Type B pancreatic cell (in vitro differentiated cells): ENCODE measurements at regions not wholly inside any gene's neighbourhood (a gene's known extent, or its start where the extent isn't known, plus 50 kb on each side); places are given as distances from the start of the nearest gene placed in this dataset.

Experiments
- DNase-seq: peaks from one replicate; pipeline ENCODE4 v3.0.0; 2021; ENCODE audit warnings: mixed read lengths; ENCODE audit not compliant: unreplicated experiment; ENCODE audit errors: extremely low spot score
- H3K27ac Mint-ChIP-seq: 2 replicates; pipeline ENCODE4 v1.8.0; 2021; ENCODE audit warnings: mild to moderate bottlenecking, mixed read lengths
- H3K27me3 Mint-ChIP-seq: 2 replicates; pipeline ENCODE4 v1.8.0; 2021; ENCODE audit warnings: mixed read lengths
- H3K36me3 Mint-ChIP-seq: 2 replicates; pipeline ENCODE4 v1.8.0; 2021; ENCODE audit warnings: mixed read lengths
- H3K4me1 Mint-ChIP-seq: one replicate; pipeline ENCODE4 v1.8.0; 2021; ENCODE audit warnings: mixed read lengths; ENCODE audit not compliant: unreplicated experiment
- H3K4me3 Mint-ChIP-seq: 2 replicates; pipeline ENCODE4 v1.8.0; 2021; ENCODE audit warnings: mild to moderate bottlenecking, mixed read lengths
- H3K9me3 Mint-ChIP-seq: 2 replicates; pipeline ENCODE4 v1.8.0; 2021; ENCODE audit warnings: mixed read lengths
- CTCF ChIP-seq: fragments of 200-600 bp; sonication (generic); conservative IDR thresholded peaks from 2 replicates; pipeline ENCODE4 v1.5.0; 2021; ENCODE audit warnings: antibody characterized with exemption, mild to moderate bottlenecking

GRCh38 chr4:175339100-175339707 lies 421.0 kb downstream of the ADAM29 start:
- H3K4me1 Mint-ChIP-seq: no peaks in the 10 kb centered on the region

GRCh38 chr4:175341203-175341755 lies 423.1 kb downstream of the ADAM29 start:
- no peak overlapping the region for H3K27ac Mint-ChIP-seq
- DNase-seq: no peak
- peaks cover 11% of the 10 kb centered on the region for H3K9me3 Mint-ChIP-seq
- no peaks in the 10 kb centered on the region for H3K4me1 Mint-ChIP-seq
- no peak for TF ChIP-seq CTCF
- no peaks in the 10 kb centered on the region for H3K36me3 Mint-ChIP-seq
- H3K4me3 Mint-ChIP-seq: no peak overlapping the region
- H3K27me3 Mint-ChIP-seq: no peaks in the 10 kb centered on the region

More at GRCh38 chr4:175339100-175339707, 421.0 kb downstream of the ADAM29 start:
- DNase-seq: no peak
- no peaks in the 10 kb centered on the region for H3K27me3 Mint-ChIP-seq
- no peak overlapping the region for H3K27ac Mint-ChIP-seq
- H3K4me3 Mint-ChIP-seq: no peak overlapping the region
- TF ChIP-seq CTCF: no peak
- peaks cover 9% of the 10 kb centered on the region for H3K9me3 Mint-ChIP-seq
- no peaks in the 10 kb centered on the region for H3K36me3 Mint-ChIP-seq

- Mint-ChIP-seq H3K36me3 (no peaks in the 10 kb centered on the region), H3K4me3 (no peak overlapping the region), H3K27ac (no peak overlapping the region), H3K4me1 (no peaks in the 10 kb centered on the region), H3K27me3 (no peaks in the 10 kb centered on the region), H3K9me3 (peaks cover 6% of the 10 kb centered on the region)
- no peak for TF ChIP-seq CTCF
- DNase-seq: no peak
These were observed 428.2 kb downstream of the ADAM29 start for GRCh38 chr4:175346376-175346775.

- Mint-ChIP-seq H3K4me3 (no peak overlapping the region), H3K4me1 (no peaks in the 10 kb centered on the region), H3K36me3 (no peaks in the 10 kb centered on the region), H3K27me3 (no peaks in the 10 kb centered on the region), H3K9me3 (no peaks in the 10 kb centered on the region), H3K27ac (no peak overlapping the region)
- TF ChIP-seq CTCF: no peak
- DNase-seq: no peak
These were observed 432.1 kb downstream of the ADAM29 start for GRCh38 chr4:175350246-175350645.

- H3K36me3 Mint-ChIP-seq: no peaks in the 10 kb centered on the region
- no peaks in the 10 kb centered on the region for H3K27me3 Mint-ChIP-seq
- H3K27ac Mint-ChIP-seq: no peak overlapping the region
- H3K9me3 Mint-ChIP-seq: no peaks in the 10 kb centered on the region
- H3K4me1 Mint-ChIP-seq: no peaks in the 10 kb centered on the region
- TF ChIP-seq CTCF: no peak
- H3K4me3 Mint-ChIP-seq: no peak overlapping the region
- no peak for DNase-seq
These were observed 433.3 kb downstream of the ADAM29 start for GRCh38 chr4:175351473-175351872.
